HG02763 (cell line): ENCODE measurements at regions not wholly inside any gene's neighbourhood (a gene's known extent, or its start where the extent isn't known, plus 50 kb on each side); places are given as distances from the start of the nearest gene placed in this dataset.
"Not testable (repeated sequence)": the region's sequence is repeated elsewhere in the genome, so short reads cannot be mapped to it uniquely, and the experiment has no call there.

Source experiments
- ATAC-seq: cut with Tn5 transposase; IDR thresholded peaks from one replicate; pipeline ENCODE4 v1.9.1; 2021; ENCODE audit warnings: mild to moderate bottlenecking, moderate library complexity; ENCODE audit not compliant: unreplicated experiment

GRCh38 chr6:43891072-43891870 lies 121.3 kb downstream of the VEGFA start:
- ATAC-seq: no peak

- no peak for ATAC-seq
Observed at GRCh38 chr6:43890197-43891062, 120.4 kb downstream of the VEGFA start.

- ATAC-seq: no peak
Observed at GRCh38 chr6:43887906-43888683, 118.1 kb downstream of the VEGFA start.

GRCh38 chr6:43887340-43887858 lies 117.4 kb downstream of the VEGFA start:
- ATAC-seq: no peak

- ATAC-seq: no peak
Observed at GRCh38 chr6:43886717-43887339, 116.8 kb downstream of the VEGFA start.

GRCh38 chr6:43886067-43886461 lies 116.1 kb downstream of the VEGFA start:
- ATAC-seq: no peak

- no peak for ATAC-seq
Observed at GRCh38 chr6:43885399-43886066, 115.5 kb downstream of the VEGFA start.

GRCh38 chr6:43884652-43885022 lies 114.6 kb downstream of the VEGFA start:
- ATAC-seq: no peak

GRCh38 chr6:43883847-43884651 lies 114.0 kb downstream of the VEGFA start:
- ATAC-seq: peak; percentile 46

- ATAC-seq: not testable (repeated sequence)
Observed at GRCh38 chr6:43882690-43883448, 112.9 kb downstream of the VEGFA start.

GRCh38 chr6:43880236-43881137 lies 110.5 kb downstream of the VEGFA start:
- ATAC-seq: no peak

- no peak for ATAC-seq
Observed at GRCh38 chr6:43879722-43880121, 109.7 kb downstream of the VEGFA start.

GRCh38 chr6:43878823-43879495 lies 108.9 kb downstream of the VEGFA start:
- ATAC-seq: no peak

GRCh38 chr6:43878127-43878634 lies 108.2 kb downstream of the VEGFA start:
- no peak for ATAC-seq

GRCh38 chr6:43877463-43878126 lies 107.6 kb downstream of the VEGFA start:
- no peak for ATAC-seq

- ATAC-seq: no peak
Observed at GRCh38 chr6:43877036-43877435, 107.0 kb downstream of the VEGFA start.
